GM12878 (cell line): ENCODE measurements at regions not wholly inside any gene's neighbourhood (a gene's known extent, or its start where the extent isn't known, plus 50 kb on each side); places are given as distances from the start of the nearest gene placed in this dataset.
A peak's percentile ranks its signal among the peaks of the same experiment; 100 is the strongest.
"Not testable (repeated sequence)": the region's sequence is repeated elsewhere in the genome, so short reads cannot be mapped to it uniquely, and the experiment has no call there.

Experiments
- ATAC-seq: fragments of 200-7000 bp; cut with Tn5 transposase; 3 replicates; pipeline ENCODE4 v1.9.1; 2020; ENCODE audit warnings: mild to moderate bottlenecking, moderate library complexity
- BruUV-seq: library from RNA; stranded (reverse); fragments of 400-500 nt; replicated peaks from 2 replicates; lab custom pipeline; 2021; lab: Mats Ljungman, UMichigan
- CTCF ChIA-PET: fragments of 300-600 bp; sonication (Branson Sonifier 250); formaldehyde crosslinking; extraction: SDS; loops from one replicate; lab custom pipeline; 2021; ENCODE audit warnings: inconsistent platforms; lab: Yijun Ruan, JAX
- POLR2A ChIA-PET: fragments of 350-600 bp; formaldehyde crosslinking; extraction: SDS; loops from one replicate; lab custom pipeline; 2021; ENCODE audit warnings: inconsistent platforms; lab: Charles Lee
- RAD21 ChIA-PET: fragments of 300-600 bp; sonication (Branson Sonifier 250); formaldehyde crosslinking; loops from one replicate; lab custom pipeline; 2023; ENCODE audit warnings: antibody characterized with exemption; ENCODE audit not compliant: unreplicated experiment; lab: Charles Lee
- SMC1A ChIA-PET: fragments of 300-600 bp; sonication (Branson Sonifier 250); formaldehyde crosslinking; loops from one replicate; lab custom pipeline; 2023; ENCODE audit not compliant: unreplicated experiment, uncharacterized antibody; lab: Charles Lee
- DNase-seq: peaks from one replicate; pipeline ENCODE4 v3.0.0-alpha.2; 2011; ENCODE audit warnings: low read depth, low spot score
- FAIRE-seq: peaks from 3 replicates; lab custom pipeline; 2011; peaks lifted over from hg19 to GRCh38; lab: Jason Lieb, UNC
- H2AFZ ChIP-seq: 2 replicates; pipeline ENCODE4 v1.6.0; 2011; ENCODE audit warnings: low read depth, low read length, control low read depth; ENCODE audit not compliant: control insufficient read depth
- H3K27ac ChIP-seq: 2 replicates; pipeline ENCODE4 v1.5.1; 2011; ENCODE audit warnings: control low read depth; ENCODE audit not compliant: control insufficient read depth, insufficient read depth
- H3K27me3 ChIP-seq, 2 experiments: replicated peaks in 1 of 2; 2 replicates each; pipeline versions ENCODE4 v1.6.0 to v1.6.1; 2011; ENCODE audit warnings: low read length in 1 of 2; ENCODE audit not compliant: control insufficient read depth in 2 of 2, insufficient read depth in 2 of 2
- H3K36me3 ChIP-seq, 2 experiments: 2 replicates each; pipeline ENCODE4 v1.5.1; 2011; ENCODE audit warnings: low read length in 1 of 2; ENCODE audit not compliant: control insufficient read depth in 2 of 2, insufficient read depth in 2 of 2
- H3K4me1 ChIP-seq: 2 replicates; pipeline ENCODE4 v1.6.1; 2011; ENCODE audit warnings: mild to moderate bottlenecking, low read length, moderate library complexity, mixed read lengths; ENCODE audit not compliant: control insufficient read depth, insufficient read depth
- H3K4me2 ChIP-seq: 2 replicates; pipeline ENCODE4 v1.6.0; 2011; ENCODE audit warnings: control low read depth; ENCODE audit not compliant: control insufficient read depth, insufficient read depth
- H3K4me3 ChIP-seq: fragments of 200-600 bp; sonication (generic); 2 replicates; pipeline ENCODE4 v1.5.1; 2016
- H3K79me2 ChIP-seq: 2 replicates; pipeline ENCODE4 v1.6.0; 2011; ENCODE audit warnings: low read length; ENCODE audit not compliant: control insufficient read depth, insufficient read depth
- H3K9ac ChIP-seq: 2 replicates; pipeline ENCODE4 v1.8.0; 2011; ENCODE audit warnings: low read length, control low read depth, mixed read lengths; ENCODE audit not compliant: control insufficient read depth, insufficient read depth
- H3K9me3 ChIP-seq: replicated peaks from 3 replicates; pipeline ENCODE4 v1.5.1; 2011; ENCODE audit warnings: mild to moderate bottlenecking, low read length; ENCODE audit not compliant: control insufficient read depth, insufficient read depth
- H4K20me1 ChIP-seq: 2 replicates; pipeline ENCODE4 v1.6.0; 2011; ENCODE audit not compliant: control insufficient read depth, insufficient read depth
- RAD21 ChIP-seq: IDR thresholded peaks from 2 replicates; pipeline ENCODE4 v1.6.1; 2011; ENCODE audit warnings: mild to moderate bottlenecking, low read depth, low read length, moderate library complexity; ENCODE audit not compliant: insufficient read depth
- WGBS: methylation state at CpG from one replicate; pipeline ENCODE4 v1.1.6; 2016; ENCODE audit warnings: low lambda C conversion rate; ENCODE audit not compliant: insufficient replicate concordance, insufficient coverage; ENCODE audit errors: missing lambda C conversion rate; 5-methylcytosine and 5-hydroxymethylcytosine counted together
- in situ Hi-C: fragments of 300-500 bp; cut with MboI; formaldehyde crosslinking; loops from 9 replicates; pipeline ENCODE4 v1.14.3; 2018; ENCODE audit warnings: mixed read lengths
- intact Hi-C: fragments of 100-400 bp; cut with micrococcal nuclease; formaldehyde crosslinking; loops from one replicate; pipeline ENCODE4 v1.14.2; 2022; ENCODE audit not compliant: unreplicated experiment
- TF ChIP-seq, protein P1 (sequence below), 3 experiments: IDR thresholded peaks in 2 of 3; conservative IDR thresholded peaks in 1 of 3; 2 replicates each; pipeline ENCODE4 v1.5.1; 2011; ENCODE audit warnings: low read depth in 3 of 3, low read length in 3 of 3, mild to moderate bottlenecking in 3 of 3, control low read depth in 2 of 3, moderate library complexity in 2 of 3, inconsistent platforms in 1 of 3, mixed read lengths in 1 of 3; ENCODE audit not compliant: control insufficient read depth in 2 of 3, insufficient read depth in 1 of 3; ENCODE audit errors: extremely low read depth in 1 of 3

- RAD21 ChIA-PET, H3K4me3 ChIP-seq, H3K4me2 ChIP-seq, H4K20me1 ChIP-seq, H3K4me1 ChIP-seq, POLR2A ChIA-PET, SMC1A ChIA-PET, in situ Hi-C loops, H3K9ac ChIP-seq, DNase-seq, H3K36me3 ChIP-seq, H3K27me3 ChIP-seq, H3K79me2 ChIP-seq, H2AFZ ChIP-seq, intact Hi-C loops, H3K9me3 ChIP-seq, H3K27ac ChIP-seq, BruUV-seq, FAIRE-seq, CTCF ChIA-PET: not testable (repeated sequence)
- TF ChIP-seq, protein P1, sequence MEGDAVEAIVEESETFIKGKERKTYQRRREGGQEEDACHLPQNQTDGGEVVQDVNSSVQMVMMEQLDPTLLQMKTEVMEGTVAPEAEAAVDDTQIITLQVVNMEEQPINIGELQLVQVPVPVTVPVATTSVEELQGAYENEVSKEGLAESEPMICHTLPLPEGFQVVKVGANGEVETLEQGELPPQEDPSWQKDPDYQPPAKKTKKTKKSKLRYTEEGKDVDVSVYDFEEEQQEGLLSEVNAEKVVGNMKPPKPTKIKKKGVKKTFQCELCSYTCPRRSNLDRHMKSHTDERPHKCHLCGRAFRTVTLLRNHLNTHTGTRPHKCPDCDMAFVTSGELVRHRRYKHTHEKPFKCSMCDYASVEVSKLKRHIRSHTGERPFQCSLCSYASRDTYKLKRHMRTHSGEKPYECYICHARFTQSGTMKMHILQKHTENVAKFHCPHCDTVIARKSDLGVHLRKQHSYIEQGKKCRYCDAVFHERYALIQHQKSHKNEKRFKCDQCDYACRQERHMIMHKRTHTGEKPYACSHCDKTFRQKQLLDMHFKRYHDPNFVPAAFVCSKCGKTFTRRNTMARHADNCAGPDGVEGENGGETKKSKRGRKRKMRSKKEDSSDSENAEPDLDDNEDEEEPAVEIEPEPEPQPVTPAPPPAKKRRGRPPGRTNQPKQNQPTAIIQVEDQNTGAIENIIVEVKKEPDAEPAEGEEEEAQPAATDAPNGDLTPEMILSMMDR (IDR thresholded peaks at IDR 0.05 in 2 of 3, conservative IDR thresholded peaks at IDR 0.05 in 1 of 3; ENCODE audit: control insufficient read depth in 2 of 3, extremely low read depth in 1 of 3, insufficient read depth in 1 of 3, low read depth in 3 of 3, low read length in 3 of 3): peak; percentile 11 to 32 (median 29); a peak in 2 of 6 replicates
- TF ChIP-seq RAD21: 0 out of 2 replicates have a peak, but pooled peaks have one; percentile 14
- ATAC-seq: peak; percentile 86
- 3% methylated on average over 2 of the region's 11 CpGs for WGBS
Measured at GRCh38 chr1:206384029-206384807, 86.1 kb upstream of the IKBKE start.

- 100% methylated on average over 1 of the region's 1 CpG for WGBS
- H3K27ac ChIP-seq, in situ Hi-C loops, BruUV-seq, DNase-seq, POLR2A ChIA-PET, intact Hi-C loops, H4K20me1 ChIP-seq, H3K27me3 ChIP-seq, H3K4me3 ChIP-seq, CTCF ChIA-PET, H3K36me3 ChIP-seq, H3K79me2 ChIP-seq, FAIRE-seq, H3K9ac ChIP-seq, ATAC-seq, H3K4me2 ChIP-seq, H3K4me1 ChIP-seq, H3K9me3 ChIP-seq, SMC1A ChIA-PET, H2AFZ ChIP-seq, RAD21 ChIA-PET: not testable (repeated sequence)
Measured at GRCh38 chr1:206384891-206385290, 85.4 kb upstream of the IKBKE start.

DNA sequence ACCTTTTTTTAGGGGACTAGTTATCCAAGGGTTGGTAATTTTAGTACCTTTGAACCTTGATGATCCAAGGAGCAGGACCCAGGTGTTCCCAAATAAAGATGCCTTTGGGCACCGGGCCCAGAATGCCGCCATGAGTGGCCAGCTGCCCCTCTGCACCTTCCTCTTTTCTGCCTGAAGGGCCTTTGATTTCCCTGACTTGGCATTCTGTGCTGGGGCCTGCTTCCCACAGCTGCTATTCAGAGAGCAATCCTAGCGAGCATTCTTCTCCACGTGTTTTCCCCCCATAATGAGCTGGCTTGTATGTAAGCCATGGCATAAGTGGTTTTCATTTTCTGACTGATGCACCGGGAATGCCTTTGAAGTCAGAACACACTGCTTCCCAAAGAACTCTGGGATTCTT, 82.6 kb upstream of the IKBKE start:
- DNase-seq, H3K9me3 ChIP-seq, H3K36me3 ChIP-seq, H2AFZ ChIP-seq, H4K20me1 ChIP-seq, SMC1A ChIA-PET, ATAC-seq, POLR2A ChIA-PET, CTCF ChIA-PET, H3K9ac ChIP-seq, H3K79me2 ChIP-seq, intact Hi-C loops, FAIRE-seq, H3K27ac ChIP-seq, H3K4me2 ChIP-seq, H3K4me3 ChIP-seq, H3K27me3 ChIP-seq, BruUV-seq, H3K4me1 ChIP-seq, RAD21 ChIA-PET, in situ Hi-C loops: not testable (repeated sequence)
- WGBS: no CpG with 5 or more reads among the region's 5 CpGs
